ENCODE measurements at regions not wholly inside any gene's neighbourhood (a gene's known extent, or its start where the extent isn't known, plus 50 kb on each side); places are given as distances from the start of the nearest gene placed in this dataset.

GRCh38 chr2:126049461-126049860 lies 606.5 kb upstream of the GYPC start:
- TF ChIP-seq CTCF (IDR thresholded peaks at IDR 0.05; ENCODE audit: low read length) (no peak), EZH2 (IDR thresholded peaks at IDR 0.05; ENCODE audit: borderline replicate concordance, low read length) (no peak)
